Medulla oblongata (tissue), 1 donor: ENCODE measurements at regions not wholly inside any gene's neighbourhood (a gene's known extent, or its start where the extent isn't known, plus 50 kb on each side); places are given as distances from the start of the nearest gene placed in this dataset.

Experiments
- DNase-seq: peaks from one replicate; pipeline ENCODE4 v3.0.0-alpha.2; 2015; ENCODE audit errors: extremely low spot score

GRCh38 chr15:67892559-67893377 lies 52.9 kb upstream of the RNU6-1 start:
- DNase-seq, result no peak

GRCh38 chr15:67895237-67895636 lies 55.4 kb upstream of the RNU6-1 start:
- no peak for DNase-seq

GRCh38 chr15:67897646-67898339 lies 57.9 kb upstream of the RNU6-1 start:
- no peak for DNase-seq

DNA sequence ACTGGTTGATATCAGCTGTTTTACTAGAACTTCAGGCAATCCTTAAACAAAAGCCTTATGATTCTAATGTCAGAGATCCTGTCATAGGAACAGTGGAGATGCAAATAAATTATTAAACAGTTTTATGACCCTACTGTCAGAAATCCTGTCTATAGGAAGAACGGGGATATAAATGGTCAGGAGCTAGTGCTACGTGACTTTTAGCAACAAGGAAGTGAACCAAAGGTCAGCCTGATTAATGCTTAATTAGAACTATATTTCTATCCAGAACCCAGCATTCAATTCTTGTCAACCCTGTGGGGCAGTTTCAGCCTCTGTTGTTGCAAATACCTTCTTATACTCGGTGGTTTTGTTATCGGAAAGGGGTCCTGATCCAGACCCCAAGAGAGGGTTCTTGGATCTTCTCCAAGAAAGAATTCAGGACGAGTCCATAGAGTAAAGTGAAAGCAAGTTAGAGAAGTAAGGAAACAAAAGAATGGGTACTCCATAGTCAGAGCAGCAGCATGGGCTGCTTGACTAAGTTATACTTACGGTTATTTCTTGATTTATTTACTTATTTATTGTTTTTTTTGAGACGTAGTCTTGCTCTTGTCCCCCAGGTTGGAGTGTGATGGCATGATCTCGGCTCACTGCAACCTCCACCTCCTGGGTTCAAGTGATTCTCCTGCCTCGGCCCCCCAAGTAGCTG lies 59.9 kb upstream of the RNU6-1 start:
- no peak for DNase-seq

GRCh38 chr15:67900621-67901147 lies 60.8 kb upstream of the RNU6-1 start:
- DNase-seq, result no peak

DNA sequence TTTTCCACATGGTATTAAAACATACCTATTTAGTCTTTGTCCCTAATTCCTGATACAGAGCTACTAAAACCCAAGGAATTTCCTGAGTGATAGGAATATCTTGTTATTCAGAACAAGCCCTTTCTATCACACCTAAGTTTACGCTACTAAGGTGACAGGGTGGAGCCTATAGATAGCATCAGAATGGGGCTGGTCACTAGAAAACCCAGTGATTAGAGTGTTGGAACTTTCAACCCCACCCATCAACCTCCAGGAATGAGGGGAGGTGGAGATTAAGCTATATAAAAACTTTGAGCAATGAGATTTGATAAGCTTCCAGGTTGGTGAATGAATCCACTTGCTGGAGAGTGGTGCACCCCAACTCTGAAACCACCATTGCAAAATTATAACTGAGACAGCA lies 62.1 kb upstream of the RNU6-1 start:
- DNase-seq, result no peak

DNA sequence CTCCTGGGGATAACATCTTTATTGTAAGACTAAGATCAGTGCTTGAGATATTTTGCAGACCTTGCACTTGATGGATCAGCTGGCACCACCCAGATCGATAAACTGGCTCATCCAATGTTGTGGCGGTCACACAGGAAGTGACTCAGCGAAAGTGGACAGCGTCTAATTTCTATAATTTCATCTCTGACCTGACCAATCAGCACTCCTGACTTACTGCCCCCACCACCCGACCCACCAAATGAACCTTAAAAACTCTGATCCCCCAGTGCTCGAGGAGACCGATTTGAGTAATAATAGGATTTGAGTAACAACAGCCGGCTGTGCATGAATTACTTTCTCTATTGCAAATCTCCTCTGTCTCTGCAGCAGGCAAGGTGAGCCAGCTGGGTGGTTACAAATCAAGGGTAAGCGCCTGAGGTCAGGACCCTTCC lies 62.7 kb upstream of the RNU6-1 start:
- no peak for DNase-seq

- DNase-seq, result no peak
Measured at GRCh38 chr15:67903708-67904107, 63.9 kb upstream of the RNU6-1 start.

DNA sequence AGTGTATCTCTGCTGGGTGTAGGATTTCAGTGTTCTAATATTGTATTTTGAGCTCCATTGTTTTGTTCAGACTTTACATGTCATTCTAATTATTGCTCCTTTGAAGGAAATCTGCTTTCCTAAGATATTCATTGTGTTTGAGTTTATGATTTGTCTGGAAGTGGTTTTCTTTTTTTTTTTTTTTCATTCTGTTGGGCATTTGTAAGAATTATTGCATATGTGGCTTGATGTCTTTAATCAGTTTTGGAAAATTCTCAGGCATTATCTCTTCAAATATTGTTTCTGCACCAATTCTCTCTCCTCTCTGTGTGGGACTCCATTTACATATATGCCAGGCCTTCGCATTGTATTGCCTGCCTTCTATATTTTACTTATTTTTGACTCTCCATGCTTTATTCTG lies 65.8 kb upstream of the RNU6-1 start:
- no peak for DNase-seq

GRCh38 chr15:67906382-67906781 lies 66.5 kb upstream of the RNU6-1 start:
- DNase-seq, result no peak

DNA sequence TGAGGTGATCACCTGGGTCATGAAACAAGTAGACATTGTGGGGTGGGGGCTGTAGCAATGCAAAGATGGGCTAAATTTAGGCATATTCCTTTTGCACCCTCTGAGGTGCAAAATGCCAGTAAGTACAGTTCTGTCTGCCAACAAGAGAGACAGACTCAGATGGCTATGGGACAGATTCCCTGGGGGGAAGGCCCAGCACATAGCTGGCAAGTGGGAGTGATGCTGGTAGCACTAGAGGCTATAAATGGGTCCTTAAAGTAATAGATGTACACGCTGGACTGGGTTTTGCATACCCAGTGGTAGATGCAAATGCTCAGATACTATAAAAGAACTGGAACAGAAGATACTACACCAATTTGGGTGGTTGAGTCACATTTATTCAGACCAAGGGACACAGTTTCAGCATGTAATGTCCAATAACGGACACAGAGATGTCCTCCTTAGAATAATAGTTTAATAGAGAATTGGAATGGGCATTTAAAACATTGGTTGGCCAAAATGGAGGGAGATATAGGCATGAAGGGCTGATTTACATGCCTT lies 67.4 kb upstream of the RNU6-1 start:
- DNase-seq, result no peak

DNA sequence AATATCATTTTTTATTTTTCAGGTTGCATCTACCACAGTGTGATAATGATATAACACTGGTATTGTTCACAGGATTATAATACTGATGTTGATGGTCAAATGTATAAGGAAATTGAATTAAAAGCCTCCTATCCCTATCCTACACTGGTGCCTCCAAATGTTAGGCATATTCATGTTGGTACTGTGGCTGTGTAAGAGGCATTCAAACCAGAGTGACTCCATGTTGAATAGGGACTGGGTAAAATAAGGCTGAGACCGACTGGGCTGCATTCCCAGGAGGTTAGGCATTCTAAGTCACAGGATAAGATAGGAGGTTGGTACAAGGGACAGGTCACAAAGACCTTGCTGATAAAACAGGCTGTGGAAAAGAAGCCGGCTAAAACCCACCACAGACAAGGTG lies 68.9 kb upstream of the RNU6-1 start:
- DNase-seq, result no peak

GRCh38 chr15:67911727-67912126 lies 71.9 kb upstream of the RNU6-1 start:
- DNase-seq, result no peak

- no peak for DNase-seq
Measured at GRCh38 chr15:67914028-67914427, 74.2 kb upstream of the RNU6-1 start.

DNA sequence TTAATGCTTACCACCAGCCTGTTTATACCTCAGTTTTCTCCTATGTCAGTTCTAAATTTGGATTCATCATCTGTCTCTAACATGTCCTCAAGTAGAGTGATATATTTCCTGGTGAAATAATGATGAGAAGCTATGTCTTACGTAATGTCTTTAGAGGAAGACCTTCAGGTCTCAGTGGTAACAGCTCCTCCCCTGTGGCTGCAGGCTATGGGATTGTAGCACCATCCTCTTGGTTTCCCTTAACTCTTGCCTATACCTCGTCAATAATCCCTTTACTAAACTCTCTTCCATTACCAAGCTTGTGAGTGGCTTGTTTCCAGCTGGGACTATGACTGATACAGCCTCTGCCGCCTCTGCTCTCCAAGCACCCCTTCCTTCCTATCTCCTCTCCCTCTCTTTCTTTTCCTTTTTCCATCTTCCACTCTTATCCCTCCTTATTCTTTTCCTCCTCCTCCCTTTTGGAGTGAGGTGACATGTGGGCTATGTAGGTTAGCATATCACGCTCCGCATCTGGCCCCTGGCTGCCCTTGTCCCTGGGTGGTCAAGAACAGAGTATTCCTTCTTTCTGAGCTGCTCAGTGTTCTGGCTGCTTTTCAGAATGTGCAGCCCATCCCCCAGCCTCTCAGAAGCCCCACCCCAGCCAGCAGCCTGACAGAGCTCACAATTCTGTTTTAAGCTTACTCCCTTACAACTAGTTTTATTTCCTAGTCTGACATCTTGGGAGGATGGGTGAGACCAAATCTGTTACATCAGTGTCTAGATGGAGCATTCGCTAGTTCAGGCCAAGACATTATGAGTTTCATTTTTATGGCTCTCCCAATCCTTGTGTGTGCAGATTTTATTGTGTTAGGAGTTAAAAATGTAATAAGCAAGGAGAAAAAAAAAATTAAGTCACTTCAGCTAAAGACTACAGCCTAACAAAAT lies 75.0 kb upstream of the RNU6-1 start:
- peak; percentile 51 for DNase-seq

- peak; percentile 58 for DNase-seq
Measured at GRCh38 chr15:67915461-67916374, 75.9 kb upstream of the RNU6-1 start.

GRCh38 chr15:67916565-67916964 lies 76.7 kb upstream of the RNU6-1 start:
- no peak for DNase-seq

DNA sequence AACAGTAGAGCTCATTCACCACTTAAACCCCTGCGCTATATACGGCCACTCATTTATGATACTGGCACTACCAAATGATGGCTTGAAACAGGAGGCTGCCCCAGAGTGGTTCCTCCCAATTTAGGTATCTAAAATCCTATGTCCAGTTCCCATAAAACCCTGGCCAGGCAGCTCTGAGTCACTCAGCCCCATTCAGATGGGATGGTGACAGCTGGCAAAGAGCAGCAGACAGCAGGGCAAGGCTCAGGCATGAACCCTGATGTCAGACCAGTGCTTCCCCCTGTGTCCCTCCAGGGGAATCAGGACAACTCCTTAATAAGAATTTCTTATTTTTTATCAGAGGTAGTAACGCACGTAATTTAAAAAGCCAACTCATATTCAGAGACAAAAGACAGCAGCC lies 77.2 kb upstream of the RNU6-1 start:
- no peak for DNase-seq

GRCh38 chr15:67917636-67918035 lies 77.8 kb upstream of the RNU6-1 start:
- DNase-seq, result no peak
